ACHN (cell line): ENCODE measurements at regions not wholly inside any gene's neighbourhood (a gene's known extent, or its start where the extent isn't known, plus 50 kb on each side); places are given as distances from the start of the nearest gene placed in this dataset.
"Not testable (repeated sequence)": the region's sequence is repeated elsewhere in the genome, so short reads cannot be mapped to it uniquely, and the experiment has no call there.

ENCODE experiments used
- DNase-seq: peaks from one replicate; pipeline ENCODE4 v3.0.0-alpha.2; 2015
- in situ Hi-C: cut with HindIII; loops from 2 replicates; pipeline ENCODE4 v1.10.0; 2017; ENCODE audit warnings: low sequenced_read_pairs, low pct_ligation_motif_present, low pct_unique_long_range_greater_than_20kb

- DNase-seq, in situ Hi-C loops: not testable (repeated sequence)
Measured at GRCh38 chr17:26936645-26937044, 357.3 kb upstream of the WSB1 start.

- in situ Hi-C loops, DNase-seq: not testable (repeated sequence)
Measured at GRCh38 chr17:26937750-26938322, 356.1 kb upstream of the WSB1 start.

- in situ Hi-C loops, DNase-seq: not testable (repeated sequence)
Measured at GRCh38 chr17:26939755-26940154, 354.2 kb upstream of the WSB1 start.

- in situ Hi-C loops, DNase-seq: not testable (repeated sequence)
Measured at GRCh38 chr17:26940587-26940986, 353.3 kb upstream of the WSB1 start.

- no peak for DNase-seq
- in situ Hi-C loops, result no loop called here
Measured at GRCh38 chr17:26962255-26963162, 331.4 kb upstream of the WSB1 start.

- in situ Hi-C loops, result no loop called here
- no peak for DNase-seq
Measured at GRCh38 chr17:26963163-26963503, 330.8 kb upstream of the WSB1 start.

GRCh38 chr17:26965898-26966624 is 327.9 kb upstream of the WSB1 start:
- DNase-seq, in situ Hi-C loops: not testable (repeated sequence)

- in situ Hi-C loops, DNase-seq: not testable (repeated sequence)
Measured at GRCh38 chr17:26966625-26967179, 327.2 kb upstream of the WSB1 start.

- in situ Hi-C loops, DNase-seq: not testable (repeated sequence)
Measured at GRCh38 chr17:26981845-26982425, 312.0 kb upstream of the WSB1 start.

GRCh38 chr17:26982563-26982962 is 311.4 kb upstream of the WSB1 start:
- DNase-seq, in situ Hi-C loops: not testable (repeated sequence)

- peak; percentile 70 for DNase-seq
- in situ Hi-C loops, result not testable (repeated sequence)
Measured at GRCh38 chr17:26987851-26988250, 306.1 kb upstream of the WSB1 start.

GRCh38 chr17:26994648-26995047 is 299.3 kb upstream of the WSB1 start:
- DNase-seq, in situ Hi-C loops: not testable (repeated sequence)

GRCh38 chr17:26996146-26996916 is 297.6 kb upstream of the WSB1 start:
- in situ Hi-C loops, DNase-seq: not testable (repeated sequence)

GRCh38 chr17:27007734-27008531 is 286.0 kb upstream of the WSB1 start:
- DNase-seq, in situ Hi-C loops: not testable (repeated sequence)

GRCh38 chr17:27009087-27009486 is 284.8 kb upstream of the WSB1 start:
- no peak for DNase-seq
- in situ Hi-C loops, result no loop called here

GRCh38 chr17:27010138-27010537 is 283.8 kb upstream of the WSB1 start:
- DNase-seq, in situ Hi-C loops: not testable (repeated sequence)

- in situ Hi-C loops, DNase-seq: not testable (repeated sequence)
Measured at GRCh38 chr17:27030552-27030951, 263.4 kb upstream of the WSB1 start.
